PC-9 (cell line): ENCODE measurements at regions not wholly inside any gene's neighbourhood (a gene's known extent, or its start where the extent isn't known, plus 50 kb on each side); places are given as distances from the start of the nearest gene placed in this dataset.

Experiments
- BruUV-seq: library from RNA; stranded (reverse); fragments of 400-500 nt; replicated peaks from 2 replicates; lab custom pipeline; 2021; lab: Mats Ljungman, UMichigan
- CTCF ChIA-PET: fragments of 300-600 bp; sonication (Branson Sonifier 250); formaldehyde crosslinking; loops from one replicate; lab custom pipeline; 2022; ENCODE audit warnings: antibody characterized with exemption; lab: Charles Lee
- POLR2A ChIA-PET: fragments of 300-600 bp; sonication (Branson Sonifier 250); formaldehyde crosslinking; loops from one replicate; lab custom pipeline; 2022; ENCODE audit warnings: antibody characterized with exemption; ENCODE audit not compliant: unreplicated experiment; lab: Charles Lee
- DNase-seq, 2 experiments: peaks; one replicate each; pipeline versions ENCODE4 v3.0.0 to v3.0.0-alpha.2; 2015 to 2022; ENCODE audit warnings: mixed read lengths in 1 of 2
- H2AFZ ChIP-seq: fragments of 200-600 bp; sonication (generic); 2 replicates; pipeline ENCODE4 v1.8.1; 2017; ENCODE audit warnings: antibody characterized with exemption
- H3F3A ChIP-seq: fragments of 200-600 bp; sonication (generic); 2 replicates; pipeline ENCODE4 v1.8.1; 2017; ENCODE audit warnings: antibody characterized with exemption, mild to moderate bottlenecking, low read depth; ENCODE audit not compliant: insufficient read depth
- H3K27ac ChIP-seq: fragments of 200-600 bp; sonication (generic); 2 replicates; pipeline ENCODE4 v1.6.1; 2016; ENCODE audit warnings: mixed run types
- H3K27me3 ChIP-seq: fragments of 200-600 bp; sonication (generic); 2 replicates; pipeline ENCODE4 v1.6.1; 2016; ENCODE audit warnings: low read depth, mixed run types; ENCODE audit not compliant: insufficient read depth
- H3K36me3 ChIP-seq: fragments of 200-600 bp; sonication (generic); 2 replicates; pipeline ENCODE4 v1.6.1; 2016; ENCODE audit warnings: low read depth, mixed run types
- H3K4me1 ChIP-seq: fragments of 200-600 bp; sonication (generic); replicated peaks from 2 replicates; pipeline ENCODE4 v1.6.1; 2016; ENCODE audit warnings: mixed run types; ENCODE audit not compliant: insufficient read depth
- H3K4me2 ChIP-seq: fragments of 200-600 bp; sonication (generic); 2 replicates; pipeline ENCODE4 v1.6.1; 2017; ENCODE audit warnings: mixed run types
- H3K4me3 ChIP-seq: fragments of 200-600 bp; sonication (generic); 2 replicates; pipeline ENCODE4 v1.6.1; 2016; ENCODE audit warnings: mixed run types
- H3K79me2 ChIP-seq: fragments of 200-600 bp; sonication (generic); 2 replicates; pipeline ENCODE4 v1.6.1; 2017; ENCODE audit warnings: low read depth, mixed run types
- H3K9me2 ChIP-seq: fragments of 200-600 bp; sonication (generic); 2 replicates; pipeline ENCODE4 v1.8.1; 2017; ENCODE audit warnings: mild to moderate bottlenecking; ENCODE audit not compliant: insufficient read depth
- H3K9me3 ChIP-seq: fragments of 200-600 bp; sonication (generic); 2 replicates; pipeline ENCODE4 v1.8.1; 2016; ENCODE audit warnings: low read depth; ENCODE audit not compliant: insufficient read depth
- H4K20me1 ChIP-seq: fragments of 200-600 bp; sonication (generic); 2 replicates; pipeline ENCODE4 v1.8.1; 2017; ENCODE audit not compliant: insufficient read depth
- EZH2 ChIP-seq: fragments of 200-600 bp; sonication (generic); IDR thresholded peaks from 2 replicates; pipeline ENCODE4 v1.8.0; 2017; ENCODE audit warnings: antibody characterized with exemption, low read depth
- intact Hi-C: fragments of 100-400 bp; cut with micrococcal nuclease; formaldehyde crosslinking; loops from one replicate; pipeline ENCODE4 v1.10.0; 2022; ENCODE audit not compliant: unreplicated experiment
- TF ChIP-seq, protein P1 (sequence below): fragments of 200-600 bp; sonication (generic); conservative IDR thresholded peaks from 2 replicates; pipeline ENCODE4 v1.6.1; 2017; ENCODE audit warnings: mixed run types, antibody characterized with exemption, mild to moderate bottlenecking, moderate library complexity

DNA sequence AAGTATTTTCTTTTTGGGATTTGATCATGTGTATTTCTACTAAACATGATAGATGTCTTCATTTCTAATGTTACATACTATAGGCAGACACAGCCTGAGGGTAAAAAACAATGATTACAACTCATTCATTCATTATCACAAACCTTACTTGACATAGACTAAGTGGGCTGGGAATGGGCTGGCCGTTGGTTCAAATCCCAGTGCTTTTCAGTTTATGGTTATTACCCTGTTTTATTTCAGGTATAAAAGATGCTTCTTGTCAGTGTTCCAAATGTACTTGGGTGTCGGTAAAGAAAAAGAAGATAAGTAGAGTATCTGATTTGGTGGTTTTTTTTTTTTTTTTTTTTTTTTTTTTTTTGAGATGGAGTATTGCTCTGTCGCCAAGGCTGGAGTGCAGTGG, 149.7 kb upstream of the ZFHX3 start:
- ChIA-PET CTCF (no interaction called here), POLR2A (no interaction called here)
- TF ChIP-seq, protein P1, sequence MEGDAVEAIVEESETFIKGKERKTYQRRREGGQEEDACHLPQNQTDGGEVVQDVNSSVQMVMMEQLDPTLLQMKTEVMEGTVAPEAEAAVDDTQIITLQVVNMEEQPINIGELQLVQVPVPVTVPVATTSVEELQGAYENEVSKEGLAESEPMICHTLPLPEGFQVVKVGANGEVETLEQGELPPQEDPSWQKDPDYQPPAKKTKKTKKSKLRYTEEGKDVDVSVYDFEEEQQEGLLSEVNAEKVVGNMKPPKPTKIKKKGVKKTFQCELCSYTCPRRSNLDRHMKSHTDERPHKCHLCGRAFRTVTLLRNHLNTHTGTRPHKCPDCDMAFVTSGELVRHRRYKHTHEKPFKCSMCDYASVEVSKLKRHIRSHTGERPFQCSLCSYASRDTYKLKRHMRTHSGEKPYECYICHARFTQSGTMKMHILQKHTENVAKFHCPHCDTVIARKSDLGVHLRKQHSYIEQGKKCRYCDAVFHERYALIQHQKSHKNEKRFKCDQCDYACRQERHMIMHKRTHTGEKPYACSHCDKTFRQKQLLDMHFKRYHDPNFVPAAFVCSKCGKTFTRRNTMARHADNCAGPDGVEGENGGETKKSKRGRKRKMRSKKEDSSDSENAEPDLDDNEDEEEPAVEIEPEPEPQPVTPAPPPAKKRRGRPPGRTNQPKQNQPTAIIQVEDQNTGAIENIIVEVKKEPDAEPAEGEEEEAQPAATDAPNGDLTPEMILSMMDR: no peak
- no peak for TF ChIP-seq EZH2
- H3K4me2 ChIP-seq: no peak overlapping the region
- no peaks in the 10 kb centered on the region for H4K20me1 ChIP-seq
- H3K4me3 ChIP-seq: no peak overlapping the region
- H3F3A ChIP-seq: no peaks in the 10 kb centered on the region
- no peaks in the 10 kb centered on the region for H3K36me3 ChIP-seq
- no peaks in the 10 kb centered on the region for H3K9me3 ChIP-seq
- H3K4me1 ChIP-seq: no peaks in the 10 kb centered on the region
- no peak overlapping the region for H2AFZ ChIP-seq
- no TSS peak for BruUV-seq
- H3K27me3 ChIP-seq: no peaks in the 10 kb centered on the region
- H3K9me2 ChIP-seq: no peaks in the 10 kb centered on the region; the same call in 1 of the 2 replicates
- DNase-seq: no peak
- H3K27ac ChIP-seq: no peak overlapping the region
- no peaks in the 10 kb centered on the region for H3K79me2 ChIP-seq
- intact Hi-C loops: loop anchor here (2.0 to 5.0 kb wide), 2 partner anchors 149 to 695 kb away; partner anchors contain the start of gene ZFHX3

- DNase-seq: peak; percentile 38 to 49
- no peaks in the 10 kb centered on the region for H3K79me2 ChIP-seq
- H3K4me1 ChIP-seq: no peaks in the 10 kb centered on the region
- no peaks in the 10 kb centered on the region for H3K36me3 ChIP-seq
- no peak overlapping the region for H3K4me2 ChIP-seq
- H3F3A ChIP-seq: no peaks in the 10 kb centered on the region
- H3K27me3 ChIP-seq: peaks cover 2% of the 10 kb centered on the region; the same call in 1 of the 2 replicates
- TF ChIP-seq EZH2: no peak
- TF ChIP-seq, protein P1: peak; percentile 70
- ChIA-PET POLR2A (interaction anchor here (0.6 to 0.7 kb wide), 2 partner anchors 321 to 532 kb away, joined by 4 to 5 read pairs; no protein-coding TSS in a partner anchor), CTCF (interaction anchor here (1.1 kb wide), 1 partner anchor 364 kb away, joined by 5 read pairs; no protein-coding TSS in a partner anchor)
- no TSS peak for BruUV-seq
- H2AFZ ChIP-seq: no peak overlapping the region
- intact Hi-C loops: loop anchor here (1.0 to 5.0 kb wide), 4 partner anchors 148 to 694 kb away; partner anchors contain the start of gene ZFHX3
- H4K20me1 ChIP-seq: no peaks in the 10 kb centered on the region
- no peaks in the 10 kb centered on the region for H3K9me3 ChIP-seq
- H3K9me2 ChIP-seq: no peaks in the 10 kb centered on the region; the same call in 1 of the 2 replicates
- no peak overlapping the region for H3K27ac ChIP-seq
- H3K4me3 ChIP-seq: no peak overlapping the region
Measured at GRCh38 chr16:73196670-73197069, 148.7 kb upstream of the ZFHX3 start.

DNA sequence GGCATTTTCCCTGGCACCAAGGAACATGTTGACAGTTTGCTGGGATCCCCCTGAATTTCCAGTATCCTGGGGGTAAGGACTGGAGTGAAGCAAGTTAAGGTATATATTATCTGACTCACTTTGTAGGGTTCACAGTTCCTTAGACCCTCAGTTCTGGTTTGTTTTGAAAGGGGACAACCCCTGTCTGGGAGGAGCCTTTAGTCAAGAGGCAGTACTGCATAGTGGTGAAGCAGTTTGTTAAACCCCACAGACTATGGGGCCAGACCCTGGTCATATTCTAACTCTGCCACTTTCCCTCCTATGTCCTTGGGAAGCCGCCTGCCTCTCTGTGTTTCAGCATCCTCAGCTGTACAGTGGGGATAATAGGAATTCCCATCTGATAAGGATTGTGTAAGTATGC, 145.5 kb upstream of the ZFHX3 start:
- H3K9me2 ChIP-seq: no peaks in the 10 kb centered on the region
- intact Hi-C loops: no loop called here
- no peaks in the 10 kb centered on the region for H3K4me1 ChIP-seq
- peaks cover 8% of the 10 kb centered on the region; the same call in 1 of the 2 replicates for H3K27me3 ChIP-seq
- H3K4me2 ChIP-seq: no peak overlapping the region
- no peaks in the 10 kb centered on the region for H4K20me1 ChIP-seq
- no peak overlapping the region for H3K4me3 ChIP-seq
- no peak overlapping the region for H2AFZ ChIP-seq
- H3K79me2 ChIP-seq: no peaks in the 10 kb centered on the region
- POLR2A ChIA-PET: no interaction called here
- DNase-seq: no peak
- TF ChIP-seq EZH2: no peak
- TF ChIP-seq, protein P1: no peak
- CTCF ChIA-PET: no interaction called here
- no peaks in the 10 kb centered on the region for H3K36me3 ChIP-seq
- H3F3A ChIP-seq: no peaks in the 10 kb centered on the region
- no TSS peak for BruUV-seq
- H3K9me3 ChIP-seq: no peaks in the 10 kb centered on the region
- H3K27ac ChIP-seq: no peak overlapping the region
